CD1c-positive myeloid dendritic cell (primary cell): ENCODE measurements at regions not wholly inside any gene's neighbourhood (a gene's known extent, or its start where the extent isn't known, plus 50 kb on each side); places are given as distances from the start of the nearest gene placed in this dataset.

Experiments used
- DNase-seq: peaks from one replicate; pipeline ENCODE4 v3.0.0-alpha.2; 2016; ENCODE audit errors: extremely low spot score

DNA sequence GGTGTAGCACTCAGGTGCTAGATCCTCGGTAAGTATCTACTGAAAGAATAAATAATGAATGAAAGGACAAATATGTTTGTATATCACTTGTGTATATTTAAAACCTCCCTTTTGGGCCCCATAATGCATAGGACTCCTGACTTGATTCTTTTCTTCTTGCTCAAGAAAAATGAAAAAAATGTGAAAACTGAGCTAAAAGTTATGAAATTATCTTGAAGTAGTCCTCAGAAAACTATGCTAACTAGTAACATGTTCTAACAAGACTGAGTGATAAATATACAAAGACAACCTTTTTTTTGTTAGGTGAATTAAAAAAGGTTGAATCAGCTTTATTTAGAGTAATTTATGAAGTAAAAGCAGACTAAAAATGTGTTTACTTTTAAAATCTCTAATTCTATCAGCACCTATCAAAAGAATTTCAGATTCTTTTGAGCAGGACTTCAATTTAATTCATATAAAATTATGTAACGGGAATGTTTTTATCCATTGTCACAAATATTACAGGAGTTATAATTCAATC lies 247.8 kb upstream of the JAG1 start:
- DNase-seq: no peak

DNA sequence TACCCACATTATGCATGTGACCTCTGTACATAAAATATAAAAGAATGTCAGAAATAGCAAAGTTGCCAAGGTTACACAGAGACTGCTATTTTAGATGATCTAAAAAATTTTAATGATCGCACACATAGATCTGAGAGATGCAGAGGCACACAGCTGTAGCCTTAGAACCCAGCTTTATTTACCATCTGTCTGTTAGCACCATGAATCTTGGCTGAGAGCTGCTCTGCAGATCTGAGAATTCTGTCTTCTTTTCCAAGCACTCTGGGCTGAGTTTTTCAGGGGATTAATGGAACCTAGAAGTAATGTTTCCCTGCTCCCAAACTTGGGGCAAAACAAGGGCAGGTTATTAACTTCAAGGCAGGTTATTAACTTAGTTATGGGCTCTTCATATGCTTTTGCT lies 248.7 kb upstream of the JAG1 start:
- DNase-seq: no peak

DNA sequence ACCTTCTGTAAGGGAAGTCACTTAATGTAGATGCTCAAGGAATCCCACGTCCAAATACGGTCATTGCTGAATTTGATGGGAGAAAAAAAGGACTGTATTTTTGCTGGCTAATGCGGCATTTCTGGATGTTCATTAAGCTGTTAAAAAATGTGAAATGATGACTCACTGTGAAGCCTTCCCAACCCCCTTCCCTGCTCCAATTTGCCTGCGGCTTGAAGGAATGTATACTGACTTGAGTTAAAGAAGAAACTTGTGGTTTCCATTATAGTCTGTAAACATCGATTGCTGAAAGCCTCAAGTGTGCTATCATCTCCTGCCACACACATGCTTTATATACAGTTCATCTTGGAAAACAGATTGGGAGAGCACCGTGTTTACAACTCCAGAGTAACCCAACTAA lies 249.1 kb upstream of the JAG1 start:
- no peak for DNase-seq

DNA sequence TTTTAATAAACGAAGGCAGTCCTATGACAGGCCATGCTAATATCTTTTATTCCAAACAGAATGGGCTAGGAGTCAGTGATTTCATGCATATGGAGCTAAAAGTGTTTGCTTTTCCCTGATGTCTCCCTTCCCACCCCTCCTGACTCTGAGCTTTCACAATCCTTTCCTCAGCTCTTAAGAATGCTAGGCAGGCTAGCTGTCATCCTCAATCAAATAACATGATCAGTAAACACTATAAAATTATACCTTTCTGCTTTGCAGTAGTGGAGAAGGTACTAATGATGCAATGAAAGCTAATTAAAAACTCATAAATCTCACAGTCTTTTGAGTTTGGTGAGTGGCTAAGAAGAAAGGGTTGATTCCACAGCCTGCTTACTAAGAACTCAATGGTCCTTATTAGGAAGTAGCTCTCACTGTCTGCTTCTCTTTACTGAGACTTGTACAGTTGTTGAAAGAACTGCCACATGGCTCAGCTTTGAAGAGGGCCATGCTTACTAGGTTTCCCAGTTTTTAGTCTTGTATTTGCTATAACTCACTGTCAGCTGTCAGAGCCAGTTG lies 250.9 kb upstream of the JAG1 start:
- no peak for DNase-seq

DNA sequence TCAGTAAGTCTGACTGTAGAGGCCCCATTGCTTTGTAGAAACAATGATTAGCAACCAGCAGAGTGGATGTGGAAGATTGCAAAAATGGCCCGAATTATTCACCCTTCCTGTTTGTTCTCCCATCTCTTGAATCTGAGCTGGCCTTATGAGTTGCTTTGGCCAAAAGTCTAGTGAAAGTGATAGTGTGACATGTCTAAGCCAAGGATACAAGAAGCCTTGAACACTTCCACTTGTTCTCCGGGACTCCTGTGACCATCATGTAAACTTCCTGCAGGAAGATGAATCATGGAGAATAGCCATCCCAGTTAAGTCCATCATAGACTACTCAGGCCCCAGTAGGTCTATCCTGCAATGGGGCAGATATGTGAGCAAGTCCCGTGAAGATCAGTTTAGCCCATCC lies 252.0 kb upstream of the JAG1 start:
- no peak for DNase-seq

DNA sequence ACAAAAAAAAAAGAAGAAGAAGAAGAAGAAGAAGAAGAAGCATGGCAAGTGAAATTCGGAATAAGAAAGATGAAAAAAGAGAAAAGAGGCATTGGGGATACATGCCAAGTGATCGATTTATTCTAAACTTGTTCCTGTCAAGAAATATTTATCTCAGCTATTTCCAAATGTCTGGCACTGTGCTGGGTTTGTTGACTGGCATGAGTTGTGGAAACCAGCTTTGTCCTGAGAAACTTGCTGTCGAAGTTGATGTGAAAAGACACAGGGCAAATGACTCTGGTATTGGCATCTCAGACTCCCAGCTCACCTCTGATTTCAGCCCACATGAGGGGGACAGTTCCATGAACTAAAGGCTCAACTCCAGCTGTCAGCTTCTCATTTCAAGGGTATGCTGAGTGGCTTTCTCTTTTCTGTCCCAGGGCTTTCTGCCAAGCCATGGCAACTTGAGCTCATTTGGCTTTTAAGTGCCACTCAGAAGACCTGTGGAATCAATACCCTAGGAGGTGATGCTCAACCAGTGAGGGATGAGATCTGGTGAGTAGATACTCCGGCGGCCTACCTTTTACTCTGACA lies 253.3 kb upstream of the JAG1 start:
- no peak for DNase-seq

DNA sequence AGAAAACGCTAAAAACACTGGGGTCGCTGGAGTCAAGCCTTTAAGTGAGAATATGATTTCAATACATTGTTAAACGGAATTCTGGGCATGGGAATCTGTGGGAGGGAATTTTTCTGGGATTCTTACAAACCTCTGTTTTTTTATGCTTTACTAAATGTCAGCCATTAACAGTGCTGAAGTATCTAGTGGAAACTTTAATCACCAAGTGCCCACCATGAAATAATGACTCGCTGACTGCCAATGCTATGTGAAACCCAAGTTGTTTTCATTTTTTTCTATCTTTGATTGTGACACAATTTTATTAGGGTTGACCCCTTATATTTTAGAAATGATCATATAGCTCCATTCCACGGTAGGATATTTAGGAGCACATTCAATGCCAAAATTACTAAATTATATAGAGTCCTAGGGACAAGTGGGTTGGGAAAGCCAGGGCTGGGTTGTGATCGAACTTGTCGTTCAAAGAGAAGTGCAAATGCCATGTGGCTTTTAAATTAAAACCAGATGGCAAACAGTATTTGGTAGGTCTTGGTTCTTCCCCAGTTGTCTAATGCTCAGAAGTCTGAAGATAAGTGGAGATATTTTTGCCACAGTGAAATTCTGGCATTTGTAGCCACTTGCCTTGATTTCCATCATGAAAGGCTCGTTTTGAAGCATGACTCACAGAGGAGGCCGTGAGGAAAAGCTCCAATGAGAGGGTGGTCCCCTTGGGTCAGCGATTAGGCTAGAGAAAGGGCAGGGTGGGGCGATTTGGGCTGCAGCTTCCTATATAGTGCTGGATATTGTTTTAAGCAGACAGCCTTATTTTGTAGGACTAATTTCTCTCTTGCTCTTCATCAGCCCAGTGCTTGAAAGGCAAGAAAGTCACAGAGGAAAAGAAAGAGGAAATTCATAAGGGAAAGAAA lies 254.4 kb upstream of the JAG1 start:
- DNase-seq: no peak

DNA sequence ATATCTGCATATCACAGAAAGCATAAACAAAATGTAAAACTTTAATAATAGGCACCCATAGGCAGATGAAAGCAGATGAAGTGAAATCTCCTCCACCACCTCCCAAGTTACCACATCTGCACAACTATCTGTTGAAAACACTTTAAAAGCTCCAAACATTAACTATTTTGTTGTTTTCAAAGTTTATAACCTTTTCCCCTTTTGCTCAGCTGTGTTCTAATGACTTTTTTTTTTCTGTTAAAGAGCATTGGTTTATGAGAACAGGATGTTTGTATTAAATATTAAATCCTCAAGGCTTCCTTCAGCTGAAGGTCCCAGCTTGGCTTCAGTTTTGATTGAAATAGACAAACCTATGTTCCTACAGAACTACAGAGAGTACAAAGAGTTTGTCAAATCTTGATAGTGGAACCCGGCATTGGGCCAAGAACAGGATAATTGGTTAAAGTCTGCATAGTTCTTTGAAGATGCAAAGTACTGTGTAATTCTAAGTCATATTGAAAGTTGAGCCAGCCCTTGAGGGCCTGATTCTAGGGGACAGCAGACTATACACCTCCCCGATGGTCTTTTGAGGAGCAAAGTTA lies 255.1 kb upstream of the JAG1 start:
- DNase-seq: no peak

DNA sequence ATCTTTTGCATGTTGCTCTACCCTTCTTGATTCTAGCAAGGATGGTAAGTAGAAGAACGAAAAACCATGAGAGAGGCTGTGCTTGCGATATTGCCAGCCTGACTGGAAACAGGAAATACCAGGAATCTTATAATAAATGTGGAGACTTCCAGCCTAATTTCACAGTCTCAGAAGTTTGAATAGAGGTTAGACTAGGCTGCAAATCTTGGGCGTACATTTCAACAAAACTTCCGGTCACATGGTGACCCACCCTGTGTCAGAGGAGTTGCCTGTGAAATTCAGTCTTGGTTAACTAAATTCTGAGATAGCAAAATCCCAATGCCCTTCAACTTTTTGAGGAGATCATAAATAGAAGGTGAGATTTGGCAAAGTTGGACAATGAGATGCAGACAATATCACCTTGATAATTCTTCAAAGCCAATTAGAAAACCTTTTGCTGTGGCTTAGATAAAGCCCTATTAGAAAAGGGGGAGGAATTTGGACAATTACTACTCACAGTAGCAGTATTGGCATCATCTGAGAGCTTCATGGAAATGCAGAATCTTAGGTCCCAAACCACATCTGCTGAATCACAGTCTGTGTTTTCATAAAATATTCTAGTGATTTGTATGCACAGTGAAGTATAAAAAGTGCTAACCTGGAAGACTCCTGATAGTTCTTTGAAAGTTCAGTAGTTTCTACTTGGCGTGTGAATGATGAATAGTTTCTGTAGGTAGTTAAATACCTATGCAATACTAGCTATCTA lies 262.0 kb upstream of the JAG1 start:
- no peak for DNase-seq

DNA sequence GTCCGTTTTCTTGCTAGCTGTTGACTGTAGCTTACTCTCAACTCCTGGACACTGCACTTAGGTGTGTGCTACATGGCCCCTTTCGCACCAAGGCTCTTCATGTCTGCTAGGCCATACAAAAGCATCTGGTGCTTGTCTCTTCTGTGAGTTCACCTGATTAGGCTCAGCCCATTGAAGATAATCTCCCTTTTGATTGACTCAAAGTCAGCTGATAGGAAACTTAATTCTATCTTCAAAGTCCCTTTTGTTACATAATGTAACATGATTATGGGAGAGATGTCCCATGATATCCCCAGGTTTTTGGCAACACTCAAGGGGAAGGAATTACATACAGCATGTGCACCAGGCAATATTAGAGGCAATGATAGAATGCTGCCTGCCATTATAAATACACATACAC lies 263.0 kb upstream of the JAG1 start:
- DNase-seq: no peak

DNA sequence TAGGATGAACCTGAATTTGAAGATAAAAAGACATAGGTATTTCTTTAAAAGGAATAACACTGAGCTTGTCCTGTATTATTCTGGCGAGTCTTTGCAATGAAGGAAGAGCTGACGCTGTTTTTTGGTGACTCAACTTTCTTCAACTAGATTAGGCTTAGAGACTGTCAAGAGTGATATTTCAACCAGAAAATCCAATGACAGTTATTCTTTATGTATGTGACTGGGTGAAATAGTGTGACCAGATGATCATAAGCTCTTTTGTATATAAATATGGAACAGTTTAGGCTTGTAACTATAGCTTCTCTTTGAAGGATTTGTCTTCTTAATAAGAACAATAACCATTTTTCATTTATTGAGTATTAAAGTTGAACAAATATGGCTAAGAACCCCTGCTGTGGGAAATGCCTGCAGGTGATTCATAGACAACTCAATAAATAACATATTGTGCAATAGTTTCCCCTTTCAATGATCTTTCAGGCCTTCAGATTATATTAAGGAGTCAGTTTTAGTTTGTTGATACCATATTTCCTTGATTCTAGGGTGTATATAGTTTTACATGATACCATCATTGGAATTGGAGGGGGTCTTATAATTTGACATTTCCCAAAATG lies 265.6 kb upstream of the JAG1 start:
- no peak for DNase-seq

DNA sequence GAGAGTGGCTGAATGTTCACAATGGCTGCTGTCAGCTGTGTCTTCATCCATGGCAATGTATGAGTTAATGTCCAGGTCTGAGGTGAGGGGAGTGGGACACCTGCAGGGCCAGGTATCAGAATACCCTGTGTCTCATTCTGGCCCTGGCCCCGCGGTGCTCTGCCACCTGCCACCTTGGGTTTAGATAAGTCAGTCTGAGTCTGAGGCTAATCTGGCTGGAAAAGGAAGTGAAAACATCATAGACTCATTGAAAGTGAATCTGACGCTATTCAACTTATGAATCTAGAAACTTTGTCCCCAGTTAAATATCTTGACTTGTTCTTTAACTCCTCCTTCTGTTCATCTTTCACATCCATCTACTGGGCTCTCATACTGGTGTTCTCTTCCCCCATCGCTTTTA lies 267.1 kb upstream of the JAG1 start:
- no peak for DNase-seq

DNA sequence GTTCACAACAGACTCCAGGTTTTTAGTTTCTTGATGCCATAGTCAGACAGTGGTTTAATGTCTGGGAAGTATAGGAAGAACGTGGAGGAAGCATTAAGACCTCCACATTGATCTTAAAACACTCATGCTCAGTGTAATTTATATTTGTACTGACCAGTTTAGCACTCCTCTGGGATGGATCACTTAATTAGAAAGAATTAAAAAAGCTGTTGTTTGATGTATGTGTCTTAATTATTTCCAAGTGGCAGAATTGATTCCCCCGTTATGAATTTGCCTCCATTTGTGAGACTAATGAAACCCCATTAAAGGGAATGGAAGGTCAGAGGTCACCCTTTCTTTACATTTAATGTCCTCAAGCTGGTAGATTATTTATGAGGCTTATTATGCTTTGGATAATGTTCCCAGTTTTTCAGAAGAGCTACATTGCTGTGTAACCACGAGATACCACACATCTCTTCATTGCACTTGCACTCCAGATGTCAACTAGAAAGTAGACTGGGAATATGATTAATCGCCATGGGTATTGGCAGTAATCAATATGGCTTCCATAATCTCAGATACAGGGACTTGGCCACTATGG lies 270.0 kb upstream of the JAG1 start:
- DNase-seq: no peak

DNA sequence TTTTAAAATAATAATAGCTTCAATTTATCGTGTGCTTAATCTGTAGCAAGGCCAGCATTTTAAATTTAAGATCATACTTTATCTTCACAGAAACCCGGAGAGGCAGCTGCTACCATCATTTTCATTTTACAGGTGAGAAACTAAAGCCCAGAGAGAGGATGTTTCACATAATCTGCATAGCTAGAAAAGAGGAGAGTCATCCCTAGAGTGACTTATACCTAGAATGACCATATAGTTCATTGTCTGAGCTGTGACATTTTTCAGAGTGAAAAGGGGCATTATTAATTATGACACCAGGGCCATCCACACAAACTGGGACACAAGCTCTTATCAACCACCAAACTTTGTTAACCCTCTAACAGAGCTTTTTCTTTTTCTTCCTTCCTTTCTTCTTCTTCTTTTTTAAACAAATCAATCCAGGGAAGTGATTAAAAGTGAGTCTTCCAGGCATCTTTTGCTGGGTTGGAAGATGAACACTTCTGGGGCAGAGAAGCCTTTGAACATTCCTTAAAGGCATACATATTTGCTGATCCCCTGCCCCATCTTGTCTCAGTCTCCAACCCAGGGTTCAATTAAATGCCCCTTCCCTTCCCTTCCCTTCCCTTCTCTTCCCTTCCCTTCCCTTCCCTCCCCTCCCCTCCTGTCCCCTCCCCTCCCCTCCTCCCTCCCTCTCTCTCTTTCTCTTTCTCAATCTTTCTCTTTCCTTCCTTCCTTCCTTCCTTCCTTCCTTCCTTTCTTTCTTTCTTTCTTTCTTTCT lies 272.5 kb upstream of the JAG1 start:
- no peak for DNase-seq

DNA sequence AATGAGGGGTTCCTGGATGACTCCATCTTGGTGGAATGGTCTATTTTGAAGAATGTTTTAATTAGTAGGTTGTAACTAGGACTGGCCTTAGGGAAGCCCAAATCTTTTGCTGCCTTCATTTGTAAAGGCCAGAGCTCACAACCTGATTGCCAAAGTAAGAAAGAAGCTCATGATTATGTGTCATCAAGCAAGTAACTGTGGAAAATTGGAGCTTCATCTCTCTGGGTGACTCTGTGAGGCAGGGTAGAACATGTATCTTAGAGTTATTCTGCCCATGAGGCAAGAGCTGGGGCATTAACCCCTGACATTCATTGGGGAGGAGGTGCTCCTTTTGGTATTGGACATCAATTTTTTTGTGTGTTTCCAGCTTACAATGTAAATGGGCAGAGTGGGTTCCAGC lies 273.9 kb upstream of the JAG1 start:
- no peak for DNase-seq

DNA sequence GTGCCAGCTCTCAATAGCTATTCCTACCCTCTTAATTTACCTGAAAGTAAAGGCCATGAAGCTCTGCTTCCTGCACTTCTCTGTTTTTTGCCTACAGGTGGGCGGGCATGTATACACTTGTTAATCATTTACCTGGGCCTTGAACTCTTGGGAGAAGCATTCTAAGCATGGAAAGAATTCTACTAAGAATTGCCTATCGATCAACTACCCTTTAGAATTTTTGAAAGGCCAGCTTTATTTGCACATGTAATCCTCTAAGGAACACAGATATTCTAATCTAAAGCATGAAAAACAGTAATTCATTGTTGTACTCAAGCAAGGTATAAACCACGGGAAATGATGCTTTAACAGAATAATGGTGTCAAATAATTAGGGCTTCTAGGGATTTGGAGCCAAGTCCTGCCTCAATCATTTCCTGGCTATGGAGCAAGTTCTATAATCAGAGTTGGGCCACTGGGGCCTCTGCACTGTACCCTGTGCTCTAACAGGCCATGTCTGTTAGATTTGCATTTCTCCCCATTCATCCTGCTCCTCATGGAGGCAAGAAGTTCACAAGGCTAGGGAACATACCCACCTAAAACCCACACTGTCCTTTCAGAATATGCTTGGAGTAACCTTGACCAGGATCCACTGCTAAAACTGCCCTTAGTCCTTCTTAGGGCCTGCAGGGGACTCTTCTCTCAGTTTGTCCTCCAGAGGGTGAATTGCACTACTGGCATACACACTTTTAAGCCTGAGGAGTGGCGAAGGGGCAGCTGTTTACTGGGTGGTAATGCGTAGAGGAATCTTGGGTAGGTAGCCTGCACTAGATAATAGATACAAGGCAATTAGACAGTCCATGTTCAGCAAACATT lies 276.4 kb upstream of the JAG1 start:
- DNase-seq: no peak

DNA sequence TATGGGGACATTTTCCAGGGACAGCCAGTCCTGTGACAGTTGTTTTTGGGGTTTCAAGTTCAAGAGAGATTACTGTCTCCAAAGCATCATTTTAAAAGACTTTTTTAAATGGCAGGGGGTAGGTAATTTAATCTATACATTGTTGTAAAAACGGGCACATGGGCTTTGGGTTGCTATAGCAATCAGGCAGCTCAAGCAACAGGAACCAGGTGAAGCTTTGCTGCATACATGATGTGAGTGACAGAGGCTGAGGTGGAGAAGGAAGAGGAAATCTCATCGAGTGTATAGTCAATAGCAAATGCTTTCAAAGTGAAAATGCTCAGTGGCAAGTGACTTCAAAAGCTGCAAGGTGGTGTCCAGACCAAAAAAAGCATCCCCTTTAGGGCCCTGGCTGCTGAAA lies 277.4 kb upstream of the JAG1 start:
- DNase-seq: no peak

DNA sequence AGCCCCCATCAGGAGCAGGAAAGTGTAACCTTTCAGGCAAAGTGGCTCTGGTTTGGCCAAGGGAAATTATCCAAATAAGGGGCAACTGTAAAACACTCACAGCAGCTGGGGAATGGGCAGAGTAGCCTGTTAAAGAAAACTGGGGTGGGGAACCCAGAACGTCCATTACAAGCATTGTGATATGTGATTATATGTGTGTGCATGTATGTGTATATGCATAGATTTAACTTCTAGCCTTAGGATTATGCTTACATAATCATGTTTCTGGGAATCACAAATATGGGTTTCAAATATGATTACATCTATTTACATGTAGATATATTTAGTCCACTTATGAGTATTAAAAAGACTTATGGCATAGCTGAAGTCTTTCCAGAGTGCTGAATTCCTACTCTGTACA lies 278.1 kb upstream of the JAG1 start:
- DNase-seq: no peak

DNA sequence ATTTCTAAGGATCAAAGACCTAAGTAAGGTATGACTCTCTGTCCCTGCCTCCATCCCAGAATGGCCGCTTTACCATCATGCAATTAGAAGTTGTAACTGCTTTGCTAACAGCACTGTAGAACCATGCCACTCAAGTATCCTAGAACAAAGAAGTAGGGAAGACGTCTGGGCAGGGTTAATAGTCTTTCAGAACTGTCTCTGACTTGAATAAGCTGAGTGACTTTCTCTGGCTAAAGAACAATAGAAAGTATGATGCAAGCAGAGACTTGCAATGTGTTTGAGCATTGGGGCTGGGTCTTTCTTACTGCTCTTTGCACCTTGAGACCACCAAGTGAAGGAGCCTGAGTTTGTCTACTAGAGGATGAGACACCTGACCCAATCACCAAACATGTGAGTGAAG lies 279.6 kb upstream of the JAG1 start:
- DNase-seq: no peak
